ENCODE measurements at regions not wholly inside any gene's neighbourhood (a gene's known extent, or its start where the extent isn't known, plus 50 kb on each side); places are given as distances from the start of the nearest gene placed in this dataset.

DNA sequence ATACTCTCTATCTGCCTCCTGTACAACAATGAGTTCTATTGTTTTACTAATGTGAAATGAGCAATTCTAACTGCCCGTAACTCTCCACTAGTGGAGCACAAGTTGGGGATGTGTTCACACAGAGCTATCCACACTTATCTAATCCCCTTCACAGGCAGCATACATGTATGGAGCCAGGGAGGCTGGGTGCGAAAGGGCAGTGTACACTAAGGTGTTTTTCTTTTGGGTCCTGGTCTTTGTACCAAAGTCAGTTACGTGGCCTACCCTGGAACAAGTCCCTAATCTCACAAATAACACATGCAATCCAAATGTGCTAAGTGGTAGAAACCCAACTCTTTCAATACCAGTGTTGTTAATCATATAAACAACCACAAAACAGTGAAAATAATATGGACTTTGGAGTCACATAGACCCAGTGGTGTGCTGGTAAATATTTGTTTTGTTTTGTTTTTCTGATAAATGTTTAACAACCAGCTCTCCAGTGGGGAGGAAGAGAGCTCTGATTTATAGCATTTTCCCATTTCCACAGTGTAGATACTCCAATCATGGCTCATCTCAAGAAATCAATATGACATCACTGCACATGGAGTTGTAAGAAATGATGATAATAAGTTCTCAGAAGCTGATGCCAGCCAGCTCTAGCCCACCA, 319.9 kb upstream of the DUSP10 start:
- CTCF ChIA-PET, result interaction anchor here (1.1 kb wide), 1 partner anchor 14 kb away, joined by 3 read pairs; no protein-coding TSS in a partner anchor
- TF ChIP-seq, protein P1, sequence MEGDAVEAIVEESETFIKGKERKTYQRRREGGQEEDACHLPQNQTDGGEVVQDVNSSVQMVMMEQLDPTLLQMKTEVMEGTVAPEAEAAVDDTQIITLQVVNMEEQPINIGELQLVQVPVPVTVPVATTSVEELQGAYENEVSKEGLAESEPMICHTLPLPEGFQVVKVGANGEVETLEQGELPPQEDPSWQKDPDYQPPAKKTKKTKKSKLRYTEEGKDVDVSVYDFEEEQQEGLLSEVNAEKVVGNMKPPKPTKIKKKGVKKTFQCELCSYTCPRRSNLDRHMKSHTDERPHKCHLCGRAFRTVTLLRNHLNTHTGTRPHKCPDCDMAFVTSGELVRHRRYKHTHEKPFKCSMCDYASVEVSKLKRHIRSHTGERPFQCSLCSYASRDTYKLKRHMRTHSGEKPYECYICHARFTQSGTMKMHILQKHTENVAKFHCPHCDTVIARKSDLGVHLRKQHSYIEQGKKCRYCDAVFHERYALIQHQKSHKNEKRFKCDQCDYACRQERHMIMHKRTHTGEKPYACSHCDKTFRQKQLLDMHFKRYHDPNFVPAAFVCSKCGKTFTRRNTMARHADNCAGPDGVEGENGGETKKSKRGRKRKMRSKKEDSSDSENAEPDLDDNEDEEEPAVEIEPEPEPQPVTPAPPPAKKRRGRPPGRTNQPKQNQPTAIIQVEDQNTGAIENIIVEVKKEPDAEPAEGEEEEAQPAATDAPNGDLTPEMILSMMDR (IDR thresholded peaks at IDR 0.05; ENCODE audit: unreplicated experiment), result no peak
- H3K4me1 Mint-ChIP-seq (ENCODE audit: low read depth, unreplicated experiment), result no peaks in the 10 kb centered on the region
- BruUV-seq (replicated peaks), result no TSS peak
- DNase-seq, result no peak
- H3K36me3 Mint-ChIP-seq (ENCODE audit: insufficient read depth, unreplicated experiment), result no peaks in the 10 kb centered on the region
- no peak overlapping the region for H3K27ac Mint-ChIP-seq (ENCODE audit: unreplicated experiment)
- no peak overlapping the region for H3K4me3 Mint-ChIP-seq (ENCODE audit: low read depth, unreplicated experiment)
- H3K9me3 Mint-ChIP-seq (ENCODE audit: low read depth, unreplicated experiment), result peaks cover 7% of the 10 kb centered on the region
- H3K27me3 Mint-ChIP-seq (ENCODE audit: unreplicated experiment), result no peaks in the 10 kb centered on the region
- intact Hi-C loops (cut with micrococcal nuclease; ENCODE audit: unreplicated experiment), result no loop called here

DNA sequence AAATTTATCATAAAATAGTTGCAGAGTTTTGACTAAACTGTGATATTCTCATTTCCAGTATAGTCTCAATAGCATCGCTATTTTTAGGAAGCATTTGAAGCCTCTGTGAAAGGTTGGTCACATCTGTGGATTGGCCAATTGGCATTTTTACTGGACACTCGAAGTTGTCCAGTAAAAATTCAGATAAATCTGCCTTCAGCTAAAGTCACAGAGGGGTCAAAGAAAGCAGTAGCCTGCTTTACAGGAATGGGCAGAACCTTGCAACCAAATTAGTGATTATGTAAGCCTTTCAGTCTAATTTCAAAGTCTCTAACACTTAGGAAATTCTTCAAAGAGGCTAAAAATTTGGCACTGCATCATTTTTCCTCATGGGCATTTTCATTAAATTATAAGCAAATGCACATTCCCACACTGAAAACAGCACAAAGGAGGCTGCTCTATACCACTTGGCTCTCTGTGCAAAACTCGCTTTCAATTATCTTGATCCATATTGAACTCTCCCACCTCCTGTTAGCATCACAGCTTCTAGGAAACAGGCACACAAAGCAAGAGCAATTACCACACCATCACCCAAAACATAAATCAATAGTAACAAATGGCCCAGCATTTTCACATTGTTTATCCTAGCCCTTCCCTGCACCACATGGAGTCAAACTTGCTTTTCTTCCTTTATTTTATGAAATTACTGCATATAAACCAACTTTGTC, 318.5 kb upstream of the DUSP10 start:
- BruUV-seq (replicated peaks), result no TSS peak
- TF ChIP-seq, protein P1 (IDR thresholded peaks at IDR 0.05; ENCODE audit: unreplicated experiment), result no peak
- no peaks in the 10 kb centered on the region for H3K4me1 Mint-ChIP-seq (ENCODE audit: low read depth, unreplicated experiment)
- intact Hi-C loops (cut with micrococcal nuclease; ENCODE audit: unreplicated experiment), result no loop called here
- CTCF ChIA-PET, result no interaction called here
- H3K4me3 Mint-ChIP-seq (ENCODE audit: low read depth, unreplicated experiment), result no peak overlapping the region
- no peaks in the 10 kb centered on the region for H3K27me3 Mint-ChIP-seq (ENCODE audit: unreplicated experiment)
- H3K36me3 Mint-ChIP-seq (ENCODE audit: insufficient read depth, unreplicated experiment), result no peaks in the 10 kb centered on the region
- no peak for DNase-seq
- peaks cover 7% of the 10 kb centered on the region for H3K9me3 Mint-ChIP-seq (ENCODE audit: low read depth, unreplicated experiment)
- H3K27ac Mint-ChIP-seq (ENCODE audit: unreplicated experiment), result no peak overlapping the region

DNA sequence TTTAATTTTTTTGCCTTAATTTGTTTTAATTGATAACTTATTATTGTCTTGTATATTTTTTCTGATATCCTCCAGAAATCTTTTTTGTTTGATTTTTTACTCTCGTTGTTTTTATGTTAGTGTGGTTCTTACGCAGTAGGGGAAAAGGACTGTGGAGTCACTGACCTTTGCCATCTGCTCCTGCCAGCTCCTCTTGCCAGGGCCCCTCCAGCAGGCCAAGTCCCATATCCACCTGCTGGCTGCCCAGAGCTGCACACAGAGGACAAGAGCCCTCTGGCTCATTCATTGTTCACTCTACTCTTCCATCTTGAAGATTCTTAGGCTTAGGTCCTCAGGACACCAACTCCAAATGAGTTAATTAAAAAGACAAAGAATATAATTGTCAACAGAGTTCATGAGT, 316.4 kb upstream of the DUSP10 start:
- no peaks in the 10 kb centered on the region for H3K4me1 Mint-ChIP-seq (ENCODE audit: low read depth, unreplicated experiment)
- TF ChIP-seq, protein P1 (IDR thresholded peaks at IDR 0.05; ENCODE audit: unreplicated experiment), result no peak
- H3K27me3 Mint-ChIP-seq (ENCODE audit: unreplicated experiment), result no peaks in the 10 kb centered on the region
- no peaks in the 10 kb centered on the region for H3K36me3 Mint-ChIP-seq (ENCODE audit: insufficient read depth, unreplicated experiment)
- H3K9me3 Mint-ChIP-seq (ENCODE audit: low read depth, unreplicated experiment), result no peaks in the 10 kb centered on the region
- CTCF ChIA-PET, result no interaction called here
- intact Hi-C loops (cut with micrococcal nuclease; ENCODE audit: unreplicated experiment), result no loop called here
- H3K27ac Mint-ChIP-seq (ENCODE audit: unreplicated experiment), result no peak overlapping the region
- no peak overlapping the region for H3K4me3 Mint-ChIP-seq (ENCODE audit: low read depth, unreplicated experiment)
- BruUV-seq (replicated peaks), result no TSS peak
- DNase-seq, result no peak

DNA sequence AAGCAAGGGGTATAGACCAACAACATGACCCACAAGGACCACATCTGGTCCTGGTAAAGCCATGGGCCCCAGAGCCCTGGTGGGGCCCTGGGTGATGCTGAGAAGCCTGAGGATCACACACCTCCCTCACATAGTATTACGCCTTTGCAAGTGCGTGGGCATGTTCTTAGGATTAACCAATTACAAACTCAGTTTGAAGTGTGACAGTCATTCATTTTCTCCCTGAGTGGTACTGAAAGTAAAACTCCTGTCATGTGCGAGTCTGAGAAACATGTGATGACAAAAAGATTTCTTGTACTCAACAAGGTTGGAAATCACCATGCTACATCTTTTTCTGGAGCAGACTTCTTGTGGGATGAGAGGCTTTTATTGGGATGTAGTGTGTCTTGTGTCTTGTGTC, 315.3 kb upstream of the DUSP10 start:
- DNase-seq, result no peak
- Mint-ChIP-seq H3K27ac (ENCODE audit: unreplicated experiment) (no peak overlapping the region), H3K9me3 (ENCODE audit: low read depth, unreplicated experiment) (no peaks in the 10 kb centered on the region), H3K36me3 (ENCODE audit: insufficient read depth, unreplicated experiment) (no peaks in the 10 kb centered on the region), H3K4me3 (ENCODE audit: low read depth, unreplicated experiment) (no peak overlapping the region), H3K27me3 (ENCODE audit: unreplicated experiment) (no peaks in the 10 kb centered on the region), H3K4me1 (ENCODE audit: low read depth, unreplicated experiment) (no peaks in the 10 kb centered on the region)
- intact Hi-C loops (cut with micrococcal nuclease; ENCODE audit: unreplicated experiment), result no loop called here
- TF ChIP-seq, protein P1 (IDR thresholded peaks at IDR 0.05; ENCODE audit: unreplicated experiment), result no peak
- CTCF ChIA-PET, result no interaction called here
- BruUV-seq (replicated peaks), result no TSS peak

Measured in Calu3 (cell line).